ENCODE measurements at regions not wholly inside any gene's neighbourhood (a gene's known extent, or its start where the extent isn't known, plus 50 kb on each side); places are given as distances from the start of the nearest gene placed in this dataset.

GRCh38 chr5:72625332-72625731 is 118.1 kb upstream of the ZNF366 start:
- Histone ChIP-seq H3K18ac (ENCODE audit: insufficient read length, low read depth, low read length) (no peak overlapping the region), H3K23ac (ENCODE audit: insufficient read length, low read depth, low read length) (no peak overlapping the region), H3K4me2 (ENCODE audit: insufficient read depth, insufficient read length, low read length) (no peak overlapping the region), H2BK20ac (ENCODE audit: low read depth, low read length, poor library complexity, severe bottlenecking) (no peak overlapping the region), H4K5ac (ENCODE audit: insufficient read length, low read depth, low read length) (no peak overlapping the region), H2BK5ac (ENCODE audit: insufficient read length, low read length) (no peak overlapping the region), H4K8ac (replicated peaks; ENCODE audit: insufficient read length, low read depth, low read length) (no peak overlapping the region), H2BK120ac (ENCODE audit: low read depth, low read length, poor library complexity, severe bottlenecking) (no peak overlapping the region), H3K56ac (ENCODE audit: insufficient read length, low read depth, low read length) (no peak overlapping the region), H2AK5ac (ENCODE audit: insufficient read length, low read length) (no peak overlapping the region), H3K4me1 (ENCODE audit: insufficient read depth, low read length) (no peaks in the 10 kb centered on the region; the same call in 1 of the 2 replicates), H4K91ac (ENCODE audit: insufficient read length, low read depth, low read length) (no peak overlapping the region), H3K27ac (ENCODE audit: insufficient read length, low read depth, low read length) (no peak overlapping the region), H3K9ac (ENCODE audit: extremely low read depth, insufficient read length, low read length) (no peak overlapping the region), H3T11ph (ENCODE audit: low read length) (no peak overlapping the region), H3K23me2 (ENCODE audit: insufficient read length, low read depth, low read length, poor library complexity, severe bottlenecking) (no peaks in the 10 kb centered on the region), H3K4ac (ENCODE audit: low read depth, low read length) (no peak overlapping the region), H3K9me3 (ENCODE audit: control insufficient read depth, low read depth, low read length) (no peaks in the 10 kb centered on the region), H4K20me1 (ENCODE audit: control insufficient read depth, insufficient read depth, insufficient read length) (no peaks in the 10 kb centered on the region), H2BK12ac (ENCODE audit: insufficient read length, low read depth, low read length) (no peak overlapping the region), H3K79me1 (ENCODE audit: insufficient read depth, low read depth, low read length, poor library complexity, severe bottlenecking) (no peaks in the 10 kb centered on the region), H3K27me3 (ENCODE audit: insufficient read depth, low read length) (no peaks in the 10 kb centered on the region), H2AFZ (ENCODE audit: low read length) (no peak overlapping the region), H3K14ac (ENCODE audit: insufficient read depth, low read length) (no peak overlapping the region), H2BK15ac (ENCODE audit: low read depth, low read length) (no peak overlapping the region), H3K79me2 (ENCODE audit: insufficient read depth, low read length) (no peaks in the 10 kb centered on the region)
- peaks cover 3% of the 10 kb centered on the region for H3K27me3 Mint-ChIP-seq (ENCODE audit: low read depth)
- H3K4me3 Mint-ChIP-seq: no peak overlapping the region
- TF ChIP-seq CTCF (conservative IDR thresholded peaks at IDR 0.05): no peak
- H3K27ac Mint-ChIP-seq: 0 out of 7 replicates have a peak overlapping the region, but pooled peaks of 1 of the 3 experiments have one; percentile 41
- no peak for DNase-seq
- H3K4me1 Mint-ChIP-seq: no peaks in the 10 kb centered on the region
- no peaks in the 10 kb centered on the region for H3K9me3 Mint-ChIP-seq
- H3K36me3 Mint-ChIP-seq (ENCODE audit: insufficient read depth in 1 of 3, low read depth in 3 of 3): no peaks in the 10 kb centered on the region

All from H9 (cell line).